ENCODE measurements at regions not wholly inside any gene's neighbourhood (a gene's known extent, or its start where the extent isn't known, plus 50 kb on each side); places are given as distances from the start of the nearest gene placed in this dataset.

DNA sequence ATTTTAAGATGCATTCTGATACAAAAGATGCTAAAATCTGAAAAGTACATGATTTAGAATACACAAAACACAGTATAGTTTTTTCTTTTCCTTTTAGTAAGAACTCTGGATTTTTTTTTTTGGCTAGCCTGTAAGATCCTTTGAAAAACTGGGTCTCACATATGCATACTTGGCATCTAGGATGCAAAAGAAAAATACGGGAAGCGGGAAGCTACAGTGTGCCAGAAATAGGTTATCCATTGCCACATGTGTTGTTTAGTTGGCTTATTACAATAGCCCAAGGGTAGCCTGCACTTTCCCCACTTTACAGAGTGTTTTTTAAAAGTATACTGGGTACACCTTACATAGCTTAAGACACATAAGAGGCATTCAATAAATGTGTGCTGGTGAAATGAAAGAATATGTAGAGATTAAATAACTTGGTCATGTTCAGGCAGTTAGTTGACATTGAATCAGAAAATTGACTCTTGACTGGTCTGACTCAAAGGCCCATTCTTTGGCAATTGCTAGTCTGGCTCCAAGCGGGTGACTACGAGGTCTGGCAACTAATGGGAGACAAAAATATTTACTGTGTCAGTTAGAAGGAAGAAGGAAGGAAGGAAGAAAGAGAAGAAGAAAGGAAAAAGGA lies 286.8 kb upstream of the TRIB2 start:
- WGBS, 2 donors = 75 to 93% methylated on average over 4 of the region's 4 CpGs
- Histone ChIP-seq H3K4me3 (no peak overlapping the region), H3K9me3 (no peaks in the 10 kb centered on the region), H3K27me3 (no peaks in the 10 kb centered on the region), H3K36me3 (ENCODE audit: low read depth, missing control alignments) (no peaks in the 10 kb centered on the region), H3K27ac (no peak overlapping the region), H3K4me1 (no peaks in the 10 kb centered on the region)
- intact Hi-C loops (cut with DNase I; ENCODE audit: low total_unique reads) = no loop called here
- DNase-seq = no peak
- no peak for TF ChIP-seq POLR2A (IDR thresholded peaks at IDR 0.05)
- TF ChIP-seq, protein P1, sequence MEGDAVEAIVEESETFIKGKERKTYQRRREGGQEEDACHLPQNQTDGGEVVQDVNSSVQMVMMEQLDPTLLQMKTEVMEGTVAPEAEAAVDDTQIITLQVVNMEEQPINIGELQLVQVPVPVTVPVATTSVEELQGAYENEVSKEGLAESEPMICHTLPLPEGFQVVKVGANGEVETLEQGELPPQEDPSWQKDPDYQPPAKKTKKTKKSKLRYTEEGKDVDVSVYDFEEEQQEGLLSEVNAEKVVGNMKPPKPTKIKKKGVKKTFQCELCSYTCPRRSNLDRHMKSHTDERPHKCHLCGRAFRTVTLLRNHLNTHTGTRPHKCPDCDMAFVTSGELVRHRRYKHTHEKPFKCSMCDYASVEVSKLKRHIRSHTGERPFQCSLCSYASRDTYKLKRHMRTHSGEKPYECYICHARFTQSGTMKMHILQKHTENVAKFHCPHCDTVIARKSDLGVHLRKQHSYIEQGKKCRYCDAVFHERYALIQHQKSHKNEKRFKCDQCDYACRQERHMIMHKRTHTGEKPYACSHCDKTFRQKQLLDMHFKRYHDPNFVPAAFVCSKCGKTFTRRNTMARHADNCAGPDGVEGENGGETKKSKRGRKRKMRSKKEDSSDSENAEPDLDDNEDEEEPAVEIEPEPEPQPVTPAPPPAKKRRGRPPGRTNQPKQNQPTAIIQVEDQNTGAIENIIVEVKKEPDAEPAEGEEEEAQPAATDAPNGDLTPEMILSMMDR (IDR thresholded peaks at IDR 0.05) = no peak

DNA sequence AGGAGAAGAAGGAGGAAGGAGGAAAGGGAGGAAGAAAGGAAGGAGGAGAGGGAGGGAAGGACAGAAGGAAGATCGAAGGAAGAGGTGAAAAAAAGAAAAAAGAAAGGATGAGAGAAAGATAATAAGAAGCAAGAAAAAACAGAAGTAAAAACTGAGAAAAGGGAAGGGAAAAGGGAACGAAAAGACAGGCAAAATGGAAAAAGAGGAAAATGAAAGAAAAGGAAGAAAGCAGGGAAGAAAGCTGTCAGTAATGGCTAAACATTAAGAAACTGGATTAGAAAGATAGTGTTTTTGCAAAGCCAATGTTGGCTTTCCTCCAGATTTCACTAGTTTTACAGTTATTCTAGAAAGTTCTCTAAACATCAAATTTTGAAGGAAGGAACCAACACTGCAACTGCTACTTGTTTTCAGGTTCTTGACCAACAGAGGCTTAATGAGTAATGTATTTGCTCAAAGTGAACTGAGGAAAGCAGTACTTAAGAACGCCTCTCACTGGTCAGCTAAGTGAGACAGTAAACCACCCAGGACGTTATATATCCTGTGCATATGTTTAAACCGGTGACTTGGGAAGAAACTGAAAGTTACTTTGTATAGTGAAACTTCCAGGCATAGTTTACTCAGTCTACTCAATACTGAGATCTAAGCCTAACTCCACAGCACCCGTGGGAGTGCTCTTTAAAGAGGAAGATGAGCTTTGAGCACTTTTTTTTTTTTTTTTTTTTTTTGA lies 286.2 kb upstream of the TRIB2 start:
- no peak for DNase-seq
- Histone ChIP-seq H3K36me3 (ENCODE audit: low read depth, missing control alignments) (no peaks in the 10 kb centered on the region), H3K9me3 (no peaks in the 10 kb centered on the region), H3K4me3 (no peak overlapping the region), H3K4me1 (no peaks in the 10 kb centered on the region), H3K27ac (no peak overlapping the region), H3K27me3 (no peaks in the 10 kb centered on the region)
- WGBS, 2 donors = 61 to 71% methylated on average over 6 of the region's 6 CpGs
- TF ChIP-seq, protein P1 (IDR thresholded peaks at IDR 0.05) = no peak
- no peak for TF ChIP-seq POLR2A (IDR thresholded peaks at IDR 0.05)
- intact Hi-C loops (cut with DNase I; ENCODE audit: low total_unique reads) = no loop called here

DNA sequence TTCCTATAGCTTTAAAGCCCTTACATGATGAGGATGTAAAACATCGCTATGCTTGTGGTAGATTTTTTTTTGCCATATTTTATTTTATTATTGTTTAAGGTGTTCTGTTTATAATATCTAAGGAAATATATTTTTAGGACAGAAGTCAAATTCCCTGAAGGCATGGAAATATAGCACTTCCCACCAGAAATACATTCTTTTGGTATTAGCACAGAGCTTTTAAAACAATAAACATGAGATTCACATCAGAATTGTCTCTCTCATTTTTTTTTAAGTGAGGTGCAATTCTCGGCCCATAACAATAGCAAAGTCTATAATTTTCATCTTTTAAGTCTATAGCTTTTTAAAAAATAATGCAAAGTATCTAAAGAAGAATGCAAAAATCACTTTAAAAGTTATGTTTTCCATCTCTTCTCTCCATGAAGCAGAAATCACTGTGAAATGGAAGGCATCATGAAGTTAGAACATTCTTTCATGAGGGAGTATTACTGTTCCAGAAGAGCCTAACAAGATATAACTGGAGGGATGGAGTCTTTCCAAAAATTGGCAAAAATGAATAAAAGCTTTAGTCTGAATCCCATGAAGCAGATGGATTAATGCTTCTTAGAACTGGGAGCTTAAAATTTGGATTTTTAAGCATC lies 283.6 kb upstream of the TRIB2 start:
- TF ChIP-seq, protein P1 (IDR thresholded peaks at IDR 0.05) = no peak
- TF ChIP-seq POLR2A (IDR thresholded peaks at IDR 0.05) = no peak
- DNase-seq = no peak
- intact Hi-C loops (cut with DNase I; ENCODE audit: low total_unique reads) = no loop called here
- WGBS, 2 donors = 86 to 93% methylated on average over 2 of the region's 2 CpGs
- Histone ChIP-seq H3K27ac (no peak overlapping the region), H3K9me3 (no peaks in the 10 kb centered on the region), H3K4me3 (no peak overlapping the region), H3K36me3 (ENCODE audit: low read depth, missing control alignments) (no peaks in the 10 kb centered on the region), H3K27me3 (no peaks in the 10 kb centered on the region), H3K4me1 (no peaks in the 10 kb centered on the region)

DNA sequence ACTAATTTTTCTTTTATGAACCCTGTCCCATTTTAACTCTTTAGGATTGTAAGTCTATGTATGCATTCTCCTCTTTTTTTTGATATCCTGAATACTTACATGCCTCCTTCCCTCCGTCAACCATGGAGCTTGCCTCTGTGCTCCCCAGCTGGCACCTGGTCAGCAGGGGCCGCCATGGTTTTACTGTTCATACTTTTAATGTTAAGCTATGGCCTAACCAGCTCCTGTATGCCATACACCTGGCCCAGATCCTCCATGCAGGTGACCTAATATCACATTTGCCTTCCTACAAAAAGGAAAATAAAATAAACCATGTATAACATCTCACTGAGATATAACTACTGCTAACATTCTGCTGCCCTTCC lies 283.1 kb upstream of the TRIB2 start:
- H3K9me3 ChIP-seq = no peaks in the 10 kb centered on the region
- no peaks in the 10 kb centered on the region for H3K36me3 ChIP-seq (ENCODE audit: low read depth, missing control alignments)
- no peak for DNase-seq
- 95 to 97% methylated on average over 2 of the region's 2 CpGs for WGBS, 2 donors
- H3K4me1 ChIP-seq = no peaks in the 10 kb centered on the region
- intact Hi-C loops (cut with DNase I; ENCODE audit: low total_unique reads) = no loop called here
- no peak overlapping the region for H3K4me3 ChIP-seq
- H3K27ac ChIP-seq = no peak overlapping the region
- TF ChIP-seq, protein P1 (IDR thresholded peaks at IDR 0.05) = no peak
- no peak for TF ChIP-seq POLR2A (IDR thresholded peaks at IDR 0.05)
- H3K27me3 ChIP-seq = no peaks in the 10 kb centered on the region
